A549 (cell line): ENCODE measurements at regions not wholly inside any gene's neighbourhood (a gene's known extent, or its start where the extent isn't known, plus 50 kb on each side); places are given as distances from the start of the nearest gene placed in this dataset.

Source experiments
- CTCF ChIP-seq: fragments of >200 bp; sonication (Bioruptor Twin); formaldehyde crosslinking; IDR thresholded peaks from 3 replicates; pipeline ENCODE4 v1.5.1; 2016
- E2F6 ChIP-seq: IDR thresholded peaks from 2 replicates; pipeline ENCODE4 v1.6.1; 2012; ENCODE audit warnings: low read depth, borderline replicate concordance
- EHMT2 ChIP-seq: fragments of 200-600 bp; sonication (generic); IDR thresholded peaks from 2 replicates; pipeline ENCODE4 v1.6.1; 2016; ENCODE audit warnings: antibody characterized with exemption, low read depth, mild to moderate bottlenecking, moderate library complexity
- ESRRA ChIP-seq: fragments of 150-350 bp; IDR thresholded peaks from 2 replicates; pipeline ENCODE4 v1.6.1; 2014; ENCODE audit warnings: mild to moderate bottlenecking, low read length, borderline replicate concordance
- JUN ChIP-seq, 2 experiments: fragments of >200 bp; sonication (Bioruptor Twin); formaldehyde crosslinking; IDR thresholded peaks; 2 replicates in 1 of 2; 3 replicates in 1 of 2; pipeline ENCODE4 v1.6.1; 2016 to 2017
- MYC ChIP-seq: IDR thresholded peaks from 2 replicates; pipeline ENCODE4 v1.6.1; 2012; ENCODE audit warnings: mild to moderate bottlenecking, inconsistent platforms, low read length, improper control_type of control experiment, borderline replicate concordance
- PHF8 ChIP-seq: fragments of 200-600 bp; sonication (generic); IDR thresholded peaks from 2 replicates; pipeline ENCODE4 v1.6.1; 2016; ENCODE audit warnings: low read depth, mild to moderate bottlenecking, antibody characterized with exemption, moderate library complexity, borderline replicate concordance
- POLR2A ChIP-seq: IDR thresholded peaks from 2 replicates; pipeline ENCODE4 v1.6.1; 2012; ENCODE audit warnings: mild to moderate bottlenecking, low read length
- REST ChIP-seq: fragments of 200-600 bp; sonication (generic); IDR thresholded peaks from 2 replicates; pipeline ENCODE4 v1.6.1; 2016; ENCODE audit warnings: antibody characterized with exemption, mild to moderate bottlenecking, moderate library complexity
- USF2 ChIP-seq: fragments of 450-650 bp; IDR thresholded peaks from 2 replicates; pipeline ENCODE4 v1.6.1; 2014; ENCODE audit warnings: antibody characterized with exemption

- TF ChIP-seq ESRRA = no peak
- TF ChIP-seq POLR2A = no peak
- TF ChIP-seq CTCF = no peak
- TF ChIP-seq MYC = no peak
- TF ChIP-seq EHMT2 = no peak
- no peak for TF ChIP-seq REST
- TF ChIP-seq PHF8 = no peak
- TF ChIP-seq JUN (IDR thresholded peaks at IDR 0.05) = no peak
- no peak for TF ChIP-seq E2F6
- no peak for TF ChIP-seq USF2
Observed at GRCh38 chrX:85444613-85445012, 65.1 kb upstream of the POF1B start.
